HG02973 (cell line): ENCODE measurements at regions not wholly inside any gene's neighbourhood (a gene's known extent, or its start where the extent isn't known, plus 50 kb on each side); places are given as distances from the start of the nearest gene placed in this dataset.

Experiments
- ATAC-seq: cut with Tn5 transposase; IDR thresholded peaks from one replicate; pipeline ENCODE4 v1.9.1; 2021; ENCODE audit warnings: moderate library complexity; ENCODE audit not compliant: unreplicated experiment

GRCh38 chr3:104855702-104856101, 511.0 kb upstream of the ALCAM start:
- no peak for ATAC-seq

- ATAC-seq = no peak
Measured at GRCh38 chr3:104856741-104857140, 510.0 kb upstream of the ALCAM start.

DNA sequence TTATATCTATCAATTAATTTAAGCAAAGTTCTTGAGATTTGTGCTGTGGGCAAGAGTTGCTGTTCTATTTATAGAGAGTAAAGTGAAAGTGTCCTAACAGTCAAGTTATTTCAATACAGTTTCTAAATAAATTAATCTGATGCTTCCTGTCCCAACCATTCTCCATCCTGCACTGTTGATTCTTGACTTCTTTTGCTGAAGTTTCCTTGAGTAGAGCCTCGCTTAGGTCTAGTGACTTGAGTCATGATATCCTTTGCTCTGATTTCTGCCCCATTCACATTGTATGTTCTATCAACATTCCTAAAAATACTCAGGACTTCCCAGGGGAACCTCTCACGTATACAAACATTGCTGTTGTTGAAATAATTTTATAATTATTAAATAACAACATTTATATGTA, 498.4 kb upstream of the ALCAM start:
- ATAC-seq = no peak

DNA sequence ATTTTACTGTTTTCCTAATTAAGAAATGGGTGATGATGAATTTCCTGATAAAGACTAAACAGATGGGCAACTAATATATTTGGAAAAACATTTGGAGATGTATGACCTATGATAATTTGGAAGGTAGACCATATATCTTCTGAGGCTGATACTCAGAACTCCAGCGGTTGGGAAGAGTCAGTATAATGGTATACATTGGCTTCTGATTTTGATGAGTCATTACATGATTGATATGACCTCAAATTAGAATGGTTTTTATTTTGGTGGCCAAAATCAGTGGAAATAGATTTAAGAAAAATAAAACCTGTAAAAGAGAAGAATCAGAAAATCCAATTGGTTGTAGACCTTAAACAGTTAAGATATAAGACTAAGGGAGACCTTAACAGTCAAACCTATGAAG, 496.4 kb upstream of the ALCAM start:
- ATAC-seq = no peak

- no peak for ATAC-seq
Measured at GRCh38 chr3:104873331-104873730, 493.4 kb upstream of the ALCAM start.

- no peak for ATAC-seq
Measured at GRCh38 chr3:104878395-104878794, 488.3 kb upstream of the ALCAM start.

DNA sequence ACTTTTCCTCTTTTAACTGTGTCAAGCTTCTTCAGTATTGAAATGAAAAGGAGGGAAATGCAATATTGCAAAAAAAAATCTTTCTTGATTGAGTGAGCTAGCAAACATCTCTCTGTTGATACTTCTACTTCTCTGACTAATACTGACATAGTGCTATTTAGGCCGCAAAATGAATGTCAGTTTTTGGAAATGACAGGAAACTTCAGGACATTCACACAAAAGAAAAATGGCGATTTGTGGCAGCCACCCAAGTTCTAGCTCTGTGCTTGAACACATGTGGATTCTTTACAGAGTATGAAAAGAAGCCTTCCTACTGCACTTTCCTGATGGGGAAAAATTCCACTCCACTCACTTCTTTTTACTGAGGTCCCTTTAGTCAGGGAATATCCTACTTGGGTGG, 486.8 kb upstream of the ALCAM start:
- ATAC-seq = no peak

DNA sequence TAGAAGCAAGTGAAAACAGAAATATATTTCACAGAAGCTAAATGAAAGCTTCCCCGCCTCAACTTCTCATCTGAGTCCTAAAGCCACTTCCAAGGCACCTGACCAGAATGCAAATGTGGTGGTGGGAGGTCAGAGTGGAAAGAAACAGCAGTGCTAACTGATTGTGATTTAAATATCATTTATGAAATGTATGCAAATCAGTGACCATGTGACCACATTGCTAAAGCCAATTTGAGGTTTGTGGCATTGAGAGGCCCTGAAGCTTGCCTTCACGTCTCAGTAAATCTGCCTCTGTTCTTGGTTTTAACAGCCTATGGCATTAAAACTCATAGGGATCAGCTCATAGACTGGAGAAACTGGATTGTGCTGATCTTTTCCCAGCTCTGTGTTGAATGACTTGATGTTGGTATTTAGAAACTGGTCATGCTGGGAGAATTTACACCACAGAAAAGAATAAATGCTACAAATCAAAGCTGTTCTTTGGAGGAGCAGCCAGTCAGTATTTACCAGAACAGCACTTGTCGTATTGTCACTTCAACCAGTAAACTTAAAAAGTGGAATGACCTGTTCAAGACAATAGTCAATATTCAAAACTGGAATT, 481.4 kb upstream of the ALCAM start:
- ATAC-seq = no peak

DNA sequence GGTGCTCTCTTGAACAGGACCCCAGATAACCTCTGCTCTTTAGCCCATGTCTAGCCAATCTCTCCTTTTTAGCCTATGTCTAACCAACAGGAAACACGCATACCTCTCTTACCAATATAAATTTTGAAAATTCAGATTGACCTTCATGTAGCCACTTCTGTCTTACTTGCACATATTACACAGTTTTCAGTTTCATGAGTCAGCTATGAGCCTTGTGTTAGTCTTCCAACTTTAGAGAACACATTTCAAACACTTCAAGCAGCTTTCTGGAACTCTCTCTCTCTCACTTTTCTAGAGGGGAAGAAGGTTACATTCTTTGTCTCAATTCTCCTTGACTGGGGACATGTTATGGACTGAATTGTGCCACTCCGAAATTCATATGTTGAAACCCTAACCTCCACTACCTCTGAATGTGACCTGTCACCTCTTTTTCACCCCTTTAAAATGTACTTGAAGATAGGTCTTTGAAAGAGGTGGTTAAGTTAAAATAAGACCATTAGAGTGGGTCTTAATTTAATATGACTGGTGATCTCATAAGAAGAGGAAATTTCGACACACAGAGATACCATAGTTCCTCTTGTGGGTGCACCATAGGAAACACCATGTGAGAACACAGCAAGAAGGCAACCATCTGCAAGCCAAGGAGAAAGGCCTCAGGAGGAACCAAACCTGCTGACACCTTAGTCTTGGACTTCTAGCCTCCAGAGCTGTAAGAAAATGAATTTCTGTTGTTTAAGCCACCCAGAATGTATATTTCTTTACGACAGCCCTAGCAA, 480.3 kb upstream of the ALCAM start:
- ATAC-seq = no peak

- ATAC-seq = no peak
Measured at GRCh38 chr3:104887069-104887468, 479.6 kb upstream of the ALCAM start.

GRCh38 chr3:104887619-104888018, 479.1 kb upstream of the ALCAM start:
- ATAC-seq = no peak

DNA sequence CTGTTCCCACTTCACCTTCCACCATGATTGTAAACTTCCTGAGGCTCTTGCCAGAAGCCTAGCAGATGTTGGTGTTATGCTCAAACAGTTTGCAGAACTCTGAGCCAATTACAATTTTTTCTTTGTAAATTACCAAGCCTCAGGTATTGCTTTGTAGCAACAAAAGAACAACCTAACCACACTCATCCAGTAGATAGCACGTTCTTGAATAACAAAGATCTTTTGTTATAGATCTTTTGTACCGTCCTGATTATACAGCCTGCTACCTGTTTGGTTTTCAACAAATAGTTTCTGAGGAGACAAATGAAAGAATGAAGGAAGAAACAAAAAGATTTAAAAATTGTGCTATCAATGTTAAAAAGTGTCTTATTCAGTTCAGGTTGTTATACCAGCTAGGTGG, 474.7 kb upstream of the ALCAM start:
- ATAC-seq = no peak

DNA sequence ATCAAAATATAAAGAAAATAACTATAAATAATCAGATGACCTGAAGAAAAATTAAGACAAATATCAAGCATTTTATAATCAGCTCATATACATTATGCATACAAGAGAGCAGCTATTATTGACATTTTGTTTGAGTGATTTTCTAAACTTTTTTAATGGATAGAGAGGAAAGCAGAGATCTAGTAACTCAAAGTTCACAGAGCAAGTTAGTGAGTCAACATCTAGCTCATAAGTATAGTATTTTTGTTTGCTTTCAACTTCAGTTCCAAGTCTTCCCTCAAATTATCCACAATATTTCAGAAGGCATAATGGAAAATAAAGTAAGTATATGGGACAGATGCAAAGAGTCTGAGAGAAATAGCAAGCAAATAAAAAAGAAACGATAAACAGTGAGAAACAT, 470.1 kb upstream of the ALCAM start:
- ATAC-seq = no peak

GRCh38 chr3:104901396-104901795, 465.3 kb upstream of the ALCAM start:
- no peak for ATAC-seq

- ATAC-seq = no peak
Measured at GRCh38 chr3:104903064-104903463, 463.6 kb upstream of the ALCAM start.

DNA sequence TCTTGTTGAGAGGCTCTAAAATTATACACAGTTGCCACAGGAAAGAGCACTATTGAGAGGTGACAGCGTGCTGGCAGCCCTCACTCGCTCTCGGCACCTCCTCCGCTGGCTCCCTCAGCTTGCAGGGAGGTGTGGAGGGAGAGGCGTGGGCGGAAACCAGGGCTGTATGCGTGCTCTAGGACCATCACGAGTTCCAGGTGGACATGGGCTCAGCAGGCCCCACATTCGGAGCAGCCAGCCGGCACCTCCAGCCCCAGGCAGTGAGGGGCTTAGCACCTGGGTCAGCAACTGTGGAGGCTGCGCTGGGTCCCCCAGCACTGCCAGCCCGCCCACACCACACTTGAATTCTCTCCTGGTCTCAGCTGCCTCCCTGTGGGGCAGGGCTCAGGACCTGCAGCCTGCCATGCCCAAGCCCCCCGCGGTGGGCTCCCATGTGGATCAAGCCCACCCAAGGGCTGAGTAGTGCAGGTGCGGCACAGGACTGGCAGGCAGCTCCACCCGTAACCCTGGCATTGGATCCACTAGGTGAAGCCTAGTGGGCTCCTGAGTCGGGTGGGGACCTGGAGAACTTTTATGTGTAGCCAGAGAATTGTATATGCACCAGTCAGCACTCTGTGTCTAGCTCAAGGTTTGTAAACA, 460.6 kb upstream of the ALCAM start:
- ATAC-seq = no peak

- ATAC-seq = no peak
Measured at GRCh38 chr3:104907507-104907906, 459.2 kb upstream of the ALCAM start.

- no peak for ATAC-seq
Measured at GRCh38 chr3:104908761-104909160, 457.9 kb upstream of the ALCAM start.

DNA sequence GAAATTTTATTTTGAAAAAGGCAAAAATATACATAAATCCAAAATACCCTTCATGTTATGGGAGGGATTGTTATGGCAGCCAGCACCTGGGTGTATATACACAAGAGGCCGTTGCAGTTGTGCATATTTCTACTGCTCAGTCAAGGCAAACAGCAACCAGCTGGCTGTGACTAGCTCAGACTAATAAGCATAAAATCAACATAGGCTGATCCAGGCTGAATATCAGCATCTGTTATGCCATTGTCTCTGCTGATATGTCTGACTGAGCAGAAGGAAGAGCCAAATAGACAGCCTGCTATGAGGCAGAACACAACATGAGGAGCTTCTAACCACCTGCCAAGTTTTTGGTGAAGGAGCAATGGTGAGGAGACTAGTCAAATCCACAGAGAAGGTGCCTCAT, 457.5 kb upstream of the ALCAM start:
- ATAC-seq = no peak

DNA sequence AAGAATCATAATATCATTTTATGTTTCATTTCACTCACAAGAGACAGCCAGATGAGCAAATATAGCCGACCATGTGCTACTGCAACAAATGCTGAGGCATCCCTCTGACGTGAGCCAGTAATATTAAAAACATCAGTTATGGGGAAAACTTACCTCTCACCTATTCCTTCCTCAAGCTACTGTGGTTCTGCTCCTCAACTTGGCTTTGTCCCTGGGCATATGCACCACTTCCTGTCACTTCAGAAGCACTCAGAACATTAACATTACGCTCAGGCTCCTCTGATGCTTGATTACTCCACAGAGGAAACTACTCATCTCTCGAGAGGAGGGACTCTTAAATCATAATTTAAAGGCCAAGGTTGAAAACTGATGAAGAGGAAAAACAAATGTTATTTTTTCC, 457.0 kb upstream of the ALCAM start:
- no peak for ATAC-seq

GRCh38 chr3:104911376-104911775, 455.3 kb upstream of the ALCAM start:
- ATAC-seq = no peak

DNA sequence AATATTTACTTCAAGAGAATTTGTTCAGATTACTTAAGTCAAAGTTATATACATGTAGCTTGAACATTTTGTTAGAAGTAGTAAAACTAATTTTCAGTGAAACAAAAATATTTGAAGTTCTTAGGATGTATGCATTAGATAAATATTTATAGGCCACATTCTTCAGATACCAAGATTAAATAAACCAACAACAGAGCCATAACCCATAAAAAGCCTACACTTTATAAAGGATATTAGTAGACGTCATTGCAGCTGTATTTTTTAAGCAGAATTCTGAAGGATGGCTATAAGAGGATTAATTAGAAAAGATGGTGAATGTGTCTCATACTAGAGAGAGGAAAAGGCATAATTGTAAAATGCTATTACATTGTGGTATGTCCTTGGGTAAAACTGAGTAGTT, 449.7 kb upstream of the ALCAM start:
- ATAC-seq = no peak
